Thyroid gland (tissue), 4 donors: ENCODE measurements at regions not wholly inside any gene's neighbourhood (a gene's known extent, or its start where the extent isn't known, plus 50 kb on each side); places are given as distances from the start of the nearest gene placed in this dataset.
"Not testable (repeated sequence)": the region's sequence is repeated elsewhere in the genome, so short reads cannot be mapped to it uniquely, and the experiment has no call there.

Experiments used
- POLR2A ChIP-seq, 2 donors: fragments of 450-650 bp; IDR thresholded peaks; one replicate each; pipeline ENCODE4 v1.6.1; 2017; ENCODE audit warnings: antibody characterized with exemption in 2 of 2, mild to moderate bottlenecking in 2 of 2, moderate library complexity in 1 of 2
- TF ChIP-seq, protein P1 (sequence below), 6 experiments: fragments of 200-600 bp in 3 of 6; fragments of 450-650 bp in 3 of 6; sonication (generic) in 3 of 6; IDR thresholded peaks; one replicate each; pipeline ENCODE4 v1.5.1; 2016 to 2019; ENCODE audit warnings: antibody characterized with exemption in 6 of 6, mild to moderate bottlenecking in 2 of 6, inconsistent platforms in 1 of 6, moderate library complexity in 1 of 6

DNA sequence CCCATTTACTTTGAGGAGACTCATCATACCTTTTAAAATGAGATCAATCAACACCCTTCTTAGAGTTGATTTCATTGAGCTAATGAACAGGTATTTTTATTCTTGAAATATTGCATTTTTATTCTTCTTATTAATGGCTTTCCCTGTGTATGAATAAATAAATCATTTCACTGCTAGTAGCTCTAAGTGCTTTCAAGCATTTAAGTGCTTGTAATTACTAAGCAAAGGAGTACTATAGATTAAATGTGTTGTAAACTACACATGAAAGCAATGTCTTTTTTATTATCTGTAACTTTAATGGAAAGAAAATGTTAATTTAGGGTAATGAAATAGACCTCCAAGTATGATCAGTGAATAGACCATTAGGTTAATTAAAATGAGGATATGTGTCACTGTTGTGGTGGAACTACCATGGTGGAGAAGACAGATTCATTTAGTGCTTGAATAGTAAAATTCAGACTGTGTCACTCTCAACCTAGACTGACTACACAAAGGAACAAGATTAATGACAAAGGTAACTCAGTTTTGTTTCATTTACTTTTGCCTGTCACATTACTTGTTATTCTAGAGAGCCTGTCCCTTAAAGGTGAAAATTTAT lies 1943.5 kb downstream of the KHDRBS2 start:
- TF ChIP-seq, protein P1, sequence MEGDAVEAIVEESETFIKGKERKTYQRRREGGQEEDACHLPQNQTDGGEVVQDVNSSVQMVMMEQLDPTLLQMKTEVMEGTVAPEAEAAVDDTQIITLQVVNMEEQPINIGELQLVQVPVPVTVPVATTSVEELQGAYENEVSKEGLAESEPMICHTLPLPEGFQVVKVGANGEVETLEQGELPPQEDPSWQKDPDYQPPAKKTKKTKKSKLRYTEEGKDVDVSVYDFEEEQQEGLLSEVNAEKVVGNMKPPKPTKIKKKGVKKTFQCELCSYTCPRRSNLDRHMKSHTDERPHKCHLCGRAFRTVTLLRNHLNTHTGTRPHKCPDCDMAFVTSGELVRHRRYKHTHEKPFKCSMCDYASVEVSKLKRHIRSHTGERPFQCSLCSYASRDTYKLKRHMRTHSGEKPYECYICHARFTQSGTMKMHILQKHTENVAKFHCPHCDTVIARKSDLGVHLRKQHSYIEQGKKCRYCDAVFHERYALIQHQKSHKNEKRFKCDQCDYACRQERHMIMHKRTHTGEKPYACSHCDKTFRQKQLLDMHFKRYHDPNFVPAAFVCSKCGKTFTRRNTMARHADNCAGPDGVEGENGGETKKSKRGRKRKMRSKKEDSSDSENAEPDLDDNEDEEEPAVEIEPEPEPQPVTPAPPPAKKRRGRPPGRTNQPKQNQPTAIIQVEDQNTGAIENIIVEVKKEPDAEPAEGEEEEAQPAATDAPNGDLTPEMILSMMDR (IDR thresholded peaks at IDR 0.05): not testable (repeated sequence)
- TF ChIP-seq POLR2A (IDR thresholded peaks at IDR 0.05): not testable (repeated sequence)
